A549 (cell line): ENCODE measurements at regions not wholly inside any gene's neighbourhood (a gene's known extent, or its start where the extent isn't known, plus 50 kb on each side); places are given as distances from the start of the nearest gene placed in this dataset.

ENCODE experiments used
- CBX8 ChIP-seq: fragments of 200-600 bp; sonication (generic); IDR thresholded peaks from 2 replicates; pipeline ENCODE4 v1.6.1; 2016
- CTCF ChIP-seq: fragments of >200 bp; sonication (Bioruptor Twin); formaldehyde crosslinking; IDR thresholded peaks from 3 replicates; pipeline ENCODE4 v1.5.1; 2016
- JUN ChIP-seq, 2 experiments: fragments of >200 bp; sonication (Bioruptor Twin); formaldehyde crosslinking; IDR thresholded peaks; 2 replicates in 1 of 2; 3 replicates in 1 of 2; pipeline ENCODE4 v1.6.1; 2016 to 2017
- JUNB ChIP-seq: fragments of >200 bp; sonication (Bioruptor Twin); formaldehyde crosslinking; IDR thresholded peaks from 2 replicates; pipeline ENCODE4 v1.6.1; 2016
- POLR2A ChIP-seq: IDR thresholded peaks from 2 replicates; pipeline ENCODE4 v1.6.1; 2012; ENCODE audit warnings: mild to moderate bottlenecking, low read length
- SREBF2 ChIP-seq: fragments of 450-650 bp; IDR thresholded peaks from 2 replicates; pipeline ENCODE4 v1.6.1; 2014; ENCODE audit warnings: mild to moderate bottlenecking, moderate library complexity
- TF ChIP-seq, protein P1 (sequence below): fragments of 200-600 bp; sonication (generic); IDR thresholded peaks from 2 replicates; pipeline ENCODE4 v1.6.1; 2016; ENCODE audit warnings: antibody characterized with exemption, mild to moderate bottlenecking, moderate library complexity

DNA sequence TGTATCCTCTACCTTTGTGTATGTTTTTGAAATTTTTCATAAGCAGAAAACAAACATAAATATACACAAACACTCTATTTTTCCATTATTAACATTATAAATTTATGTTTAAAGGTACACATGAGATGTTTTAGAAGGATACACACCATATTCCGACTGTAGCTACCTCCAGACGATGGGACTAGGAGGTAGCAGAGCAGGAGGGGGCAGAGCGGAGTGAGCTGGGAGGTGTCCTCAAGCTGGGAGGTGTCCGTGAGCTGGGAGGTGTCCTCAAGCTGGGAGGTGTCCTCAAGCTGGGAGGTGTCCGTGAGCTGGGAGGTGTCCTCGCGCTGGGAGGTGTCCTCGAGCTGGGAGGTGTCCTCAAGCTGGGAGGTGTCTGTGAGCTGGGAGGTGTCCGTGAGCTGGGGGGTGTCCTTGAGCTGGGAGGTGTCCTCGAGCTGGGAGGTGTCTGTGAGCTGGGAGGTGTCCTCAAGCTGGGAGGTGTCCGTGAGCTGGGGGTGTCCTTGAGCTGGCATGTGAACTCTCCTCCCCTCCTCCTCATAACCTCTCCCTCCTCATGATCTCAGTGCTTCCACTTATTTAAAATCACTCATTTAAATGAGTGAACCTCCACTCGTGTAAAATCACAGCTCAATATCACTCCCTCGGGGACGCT, 346.9 kb upstream of the SFSWAP start:
- no peak for TF ChIP-seq CTCF
- TF ChIP-seq SREBF2 = no peak
- TF ChIP-seq POLR2A = no peak
- no peak for TF ChIP-seq JUNB
- TF ChIP-seq JUN (IDR thresholded peaks at IDR 0.05) = no peak
- no peak for TF ChIP-seq CBX8
- TF ChIP-seq, protein P1, sequence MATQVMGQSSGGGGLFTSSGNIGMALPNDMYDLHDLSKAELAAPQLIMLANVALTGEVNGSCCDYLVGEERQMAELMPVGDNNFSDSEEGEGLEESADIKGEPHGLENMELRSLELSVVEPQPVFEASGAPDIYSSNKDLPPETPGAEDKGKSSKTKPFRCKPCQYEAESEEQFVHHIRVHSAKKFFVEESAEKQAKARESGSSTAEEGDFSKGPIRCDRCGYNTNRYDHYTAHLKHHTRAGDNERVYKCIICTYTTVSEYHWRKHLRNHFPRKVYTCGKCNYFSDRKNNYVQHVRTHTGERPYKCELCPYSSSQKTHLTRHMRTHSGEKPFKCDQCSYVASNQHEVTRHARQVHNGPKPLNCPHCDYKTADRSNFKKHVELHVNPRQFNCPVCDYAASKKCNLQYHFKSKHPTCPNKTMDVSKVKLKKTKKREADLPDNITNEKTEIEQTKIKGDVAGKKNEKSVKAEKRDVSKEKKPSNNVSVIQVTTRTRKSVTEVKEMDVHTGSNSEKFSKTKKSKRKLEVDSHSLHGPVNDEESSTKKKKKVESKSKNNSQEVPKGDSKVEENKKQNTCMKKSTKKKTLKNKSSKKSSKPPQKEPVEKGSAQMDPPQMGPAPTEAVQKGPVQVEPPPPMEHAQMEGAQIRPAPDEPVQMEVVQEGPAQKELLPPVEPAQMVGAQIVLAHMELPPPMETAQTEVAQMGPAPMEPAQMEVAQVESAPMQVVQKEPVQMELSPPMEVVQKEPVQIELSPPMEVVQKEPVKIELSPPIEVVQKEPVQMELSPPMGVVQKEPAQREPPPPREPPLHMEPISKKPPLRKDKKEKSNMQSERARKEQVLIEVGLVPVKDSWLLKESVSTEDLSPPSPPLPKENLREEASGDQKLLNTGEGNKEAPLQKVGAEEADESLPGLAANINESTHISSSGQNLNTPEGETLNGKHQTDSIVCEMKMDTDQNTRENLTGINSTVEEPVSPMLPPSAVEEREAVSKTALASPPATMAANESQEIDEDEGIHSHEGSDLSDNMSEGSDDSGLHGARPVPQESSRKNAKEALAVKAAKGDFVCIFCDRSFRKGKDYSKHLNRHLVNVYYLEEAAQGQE = no peak
